Left lung (tissue), 4 donors: ENCODE measurements at regions not wholly inside any gene's neighbourhood (a gene's known extent, or its start where the extent isn't known, plus 50 kb on each side); places are given as distances from the start of the nearest gene placed in this dataset.

Source experiments
- ATAC-seq: fragments of 200-7000 bp; cut with Tn5 transposase; one replicate; pipeline ENCODE4 v1.9.1; 2020; ENCODE audit warnings: moderate library complexity
- DNase-seq, 4 donors: peaks; one replicate each; pipeline ENCODE4 v3.0.0-alpha.2; 2013 to 2020
- H3K27ac ChIP-seq, 2 donors: fragments of 200-600 bp; sonication (generic) in 1 of 2; one replicate each; pipeline versions ENCODE4 v1.5.0 to v1.8.0; 2020 to 2021
- H3K27me3 ChIP-seq, 2 donors: fragments of 200-600 bp; sonication (generic) in 1 of 2; one replicate each; pipeline versions ENCODE4 v1.5.0 to v1.8.0; 2020 to 2021
- H3K36me3 ChIP-seq, 2 donors: fragments of 200-600 bp; sonication (generic) in 1 of 2; one replicate each; pipeline versions ENCODE4 v1.5.0 to v1.8.0; 2020 to 2021
- H3K4me1 ChIP-seq, 2 donors: fragments of 200-600 bp; one replicate each; pipeline ENCODE4 v1.8.0; 2021
- H3K4me3 ChIP-seq, 2 donors: fragments of 200-600 bp; sonication (generic) in 1 of 2; one replicate each; pipeline versions ENCODE4 v1.5.0 to v1.8.0; 2020 to 2021; ENCODE audit warnings: mild to moderate bottlenecking in 1 of 2
- H3K9me3 ChIP-seq, 2 donors: fragments of 200-600 bp; sonication (generic) in 1 of 2; one replicate each; pipeline versions ENCODE4 v1.5.0 to v1.8.0; 2020 to 2021
- intact Hi-C, 2 donors: fragments of 100-400 bp; cut with DNase I; formaldehyde crosslinking; loops; one replicate each; pipeline versions ENCODE4 v1.11.2 to v1.14.2; 2022
- TF ChIP-seq, protein P1 (sequence below), 2 donors: fragments of 200-600 bp; sonication (generic) in 1 of 2; IDR thresholded peaks; one replicate each; pipeline versions ENCODE4 v1.5.0 to v1.8.0; 2021; ENCODE audit warnings: antibody characterized with exemption in 2 of 2
- donor health status: DM: no; HTN: yes; CAD: no.
- donor health status: DM: no; HTN: no; CAD: no.

- DNase-seq (no peak), ATAC-seq (no peak)
- TF ChIP-seq, protein P1, sequence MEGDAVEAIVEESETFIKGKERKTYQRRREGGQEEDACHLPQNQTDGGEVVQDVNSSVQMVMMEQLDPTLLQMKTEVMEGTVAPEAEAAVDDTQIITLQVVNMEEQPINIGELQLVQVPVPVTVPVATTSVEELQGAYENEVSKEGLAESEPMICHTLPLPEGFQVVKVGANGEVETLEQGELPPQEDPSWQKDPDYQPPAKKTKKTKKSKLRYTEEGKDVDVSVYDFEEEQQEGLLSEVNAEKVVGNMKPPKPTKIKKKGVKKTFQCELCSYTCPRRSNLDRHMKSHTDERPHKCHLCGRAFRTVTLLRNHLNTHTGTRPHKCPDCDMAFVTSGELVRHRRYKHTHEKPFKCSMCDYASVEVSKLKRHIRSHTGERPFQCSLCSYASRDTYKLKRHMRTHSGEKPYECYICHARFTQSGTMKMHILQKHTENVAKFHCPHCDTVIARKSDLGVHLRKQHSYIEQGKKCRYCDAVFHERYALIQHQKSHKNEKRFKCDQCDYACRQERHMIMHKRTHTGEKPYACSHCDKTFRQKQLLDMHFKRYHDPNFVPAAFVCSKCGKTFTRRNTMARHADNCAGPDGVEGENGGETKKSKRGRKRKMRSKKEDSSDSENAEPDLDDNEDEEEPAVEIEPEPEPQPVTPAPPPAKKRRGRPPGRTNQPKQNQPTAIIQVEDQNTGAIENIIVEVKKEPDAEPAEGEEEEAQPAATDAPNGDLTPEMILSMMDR (IDR thresholded peaks at IDR 0.05), result no peak
- no peaks in the 10 kb centered on the region for H3K27me3 ChIP-seq
- no peak overlapping the region for H3K4me3 ChIP-seq
- H3K9me3 ChIP-seq, result no peaks in the 10 kb centered on the region
- peak overlapping the region in 1 of 2 donors; percentile 91 for H3K27ac ChIP-seq
- H3K4me1 ChIP-seq, result peaks cover 21 to 87% of the 10 kb centered on the region in 2 donors
- H3K36me3 ChIP-seq, result no peaks in the 10 kb centered on the region
- intact Hi-C loops, result no loop called here
Observed at GRCh38 chr20:50344232-50345071, 153.8 kb downstream of the CEBPB start.

GRCh38 chr20:50345712-50346373 lies 155.2 kb downstream of the CEBPB start:
- H3K27ac ChIP-seq, result peak overlapping the region; percentile 58 to 91
- TF ChIP-seq, protein P1 (IDR thresholded peaks at IDR 0.05), result no peak
- H3K27me3 ChIP-seq, result no peaks in the 10 kb centered on the region
- H3K36me3 ChIP-seq, result no peaks in the 10 kb centered on the region
- intact Hi-C loops, result no loop called here
- peaks cover 17 to 85% of the 10 kb centered on the region in 2 donors for H3K4me1 ChIP-seq
- ATAC-seq (no peak), DNase-seq (no peak)
- H3K4me3 ChIP-seq, result peak overlapping the region in 1 of 2 donors; percentile 26
- H3K9me3 ChIP-seq, result no peaks in the 10 kb centered on the region

DNA sequence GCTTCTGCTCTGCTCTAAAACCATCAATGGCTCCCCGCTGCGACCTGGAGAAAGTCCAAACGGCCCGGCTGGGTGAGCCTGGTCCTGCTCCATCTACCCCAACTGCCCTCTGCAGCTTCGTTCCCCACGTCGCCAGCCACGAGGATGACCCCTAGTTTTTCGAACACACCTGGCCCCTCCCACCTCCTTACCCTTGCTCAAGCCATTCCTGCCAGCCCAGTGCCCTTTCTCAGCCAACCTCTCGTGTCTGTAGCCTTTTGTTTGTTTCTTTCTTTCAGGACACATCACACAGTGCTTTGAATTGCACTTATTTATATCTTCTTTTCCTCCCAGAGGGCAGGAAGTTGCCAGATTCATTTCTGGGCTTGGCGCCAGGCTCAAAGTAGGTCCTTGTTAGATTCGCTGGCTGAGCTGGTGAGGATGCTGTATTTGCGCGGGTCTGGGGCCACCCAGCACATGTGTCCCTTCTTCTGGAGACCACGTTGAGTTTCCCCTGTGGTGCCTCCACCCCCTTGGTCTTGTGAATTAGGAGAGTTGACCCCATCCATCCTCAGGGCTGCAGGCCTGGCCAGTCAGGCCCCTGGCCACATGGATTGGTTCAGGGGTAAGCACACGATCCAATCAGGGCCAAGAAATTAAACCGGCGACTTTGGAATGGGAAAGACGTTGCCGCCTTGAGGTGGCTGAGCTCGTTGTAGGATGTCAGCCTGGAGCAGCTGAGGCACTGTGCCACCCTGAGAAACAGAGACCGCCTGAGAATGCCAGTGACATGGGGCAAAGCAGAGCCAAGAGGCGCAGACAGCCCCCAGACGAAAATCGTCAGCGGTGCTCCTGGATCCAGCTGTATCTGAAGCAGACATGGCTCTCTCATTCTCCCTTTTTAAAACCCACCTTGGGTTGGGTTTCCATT lies 156.0 kb downstream of the CEBPB start:
- ATAC-seq (peak; percentile 68), DNase-seq (peak; percentile 79 to 91 (median 85))
- no peaks in the 10 kb centered on the region for H3K27me3 ChIP-seq
- TF ChIP-seq, protein P1 (IDR thresholded peaks at IDR 0.05), result no peak
- H3K4me3 ChIP-seq, result peak overlapping the region in 1 of 2 donors; percentile 26
- H3K4me1 ChIP-seq, result peaks cover 17 to 84% of the 10 kb centered on the region in 2 donors
- H3K36me3 ChIP-seq, result no peaks in the 10 kb centered on the region
- peak overlapping the region; percentile 58 to 91 for H3K27ac ChIP-seq
- intact Hi-C loops, result no loop called here
- H3K9me3 ChIP-seq, result no peaks in the 10 kb centered on the region

- DNase-seq (no peak), ATAC-seq (no peak)
- H3K27ac ChIP-seq, result peak overlapping the region; percentile 58 to 91
- no peaks in the 10 kb centered on the region for H3K9me3 ChIP-seq
- intact Hi-C loops, result no loop called here
- no peaks in the 10 kb centered on the region for H3K27me3 ChIP-seq
- TF ChIP-seq, protein P1 (IDR thresholded peaks at IDR 0.05), result no peak
- H3K4me1 ChIP-seq, result peaks cover 17 to 85% of the 10 kb centered on the region in 2 donors
- H3K36me3 ChIP-seq, result no peaks in the 10 kb centered on the region
- no peak overlapping the region for H3K4me3 ChIP-seq
Observed at GRCh38 chr20:50347284-50348063, 156.8 kb downstream of the CEBPB start.
